B cell (primary cell): ENCODE measurements at regions not wholly inside any gene's neighbourhood (a gene's known extent, or its start where the extent isn't known, plus 50 kb on each side); places are given as distances from the start of the nearest gene placed in this dataset.

Source experiments
- CTCF ChIP-seq: fragments of 200-600 bp; IDR thresholded peaks from one replicate; pipeline ENCODE4 v1.8.0; 2022; ENCODE audit warnings: antibody characterized with exemption, mild to moderate bottlenecking
- EZH2 ChIP-seq: IDR thresholded peaks from 2 replicates; pipeline ENCODE4 v1.6.1; 2012; ENCODE audit warnings: borderline replicate concordance, low read depth, mild to moderate bottlenecking, moderate library complexity, low read length; ENCODE audit not compliant: insufficient read depth, poor library complexity, severe bottlenecking

- TF ChIP-seq CTCF (no peak), EZH2 (no peak)
These were observed 144.6 kb downstream of the NDFIP2 start for GRCh38 chr13:79625517-79625916.
